ENCODE measurements at regions not wholly inside any gene's neighbourhood (a gene's known extent, or its start where the extent isn't known, plus 50 kb on each side); places are given as distances from the start of the nearest gene placed in this dataset.

GRCh38 chr12:83690465-83690864 is 1003.8 kb downstream of the TMTC2 start:
- no peak for ATAC-seq
- TF ChIP-seq OSR1 (CRISPR knock-in tag; IDR thresholded peaks at IDR 0.05): no peak
- TF ChIP-seq TCF4 (CRISPR knock-in tag; IDR thresholded peaks at IDR 0.05; ENCODE audit: borderline replicate concordance): no peak
- TF ChIP-seq PATZ1 (CRISPR knock-in tag; IDR thresholded peaks at IDR 0.05; ENCODE audit: borderline replicate concordance): no peak
- no peak for TF ChIP-seq ZNF8 (CRISPR knock-in tag; IDR thresholded peaks at IDR 0.05)
- no peak for TF ChIP-seq TOX (CRISPR knock-in tag; IDR thresholded peaks at IDR 0.05; ENCODE audit: borderline replicate concordance)
- no peak for TF ChIP-seq SNAI2 (CRISPR knock-in tag; IDR thresholded peaks at IDR 0.05)
- no peak for TF ChIP-seq CSRNP3 (CRISPR knock-in tag; IDR thresholded peaks at IDR 0.05)
- TF ChIP-seq ESRRG (CRISPR knock-in tag; IDR thresholded peaks at IDR 0.05): no peak

- TF ChIP-seq ZFP30 (CRISPR knock-in tag; IDR thresholded peaks at IDR 0.05) (no peak), ISL1 (CRISPR knock-in tag; IDR thresholded peaks at IDR 0.05) (no peak), PPARA (CRISPR knock-in tag; IDR thresholded peaks at IDR 0.05; ENCODE audit: borderline replicate concordance) (no peak), TSHZ2 (CRISPR knock-in tag; IDR thresholded peaks at IDR 0.05) (no peak), PATZ1 (CRISPR knock-in tag; IDR thresholded peaks at IDR 0.05; ENCODE audit: borderline replicate concordance) (no peak), ZNF70 (CRISPR knock-in tag; IDR thresholded peaks at IDR 0.05) (no peak), TCF4 (CRISPR knock-in tag; IDR thresholded peaks at IDR 0.05; ENCODE audit: borderline replicate concordance) (no peak), SNAI2 (CRISPR knock-in tag; IDR thresholded peaks at IDR 0.05) (no peak), OSR1 (CRISPR knock-in tag; IDR thresholded peaks at IDR 0.05) (no peak), GLIS3 (CRISPR knock-in tag; IDR thresholded peaks at IDR 0.05) (no peak), TOX (CRISPR knock-in tag; IDR thresholded peaks at IDR 0.05; ENCODE audit: borderline replicate concordance) (no peak), ZC3H10 (CRISPR knock-in tag; IDR thresholded peaks at IDR 0.05) (no peak), BACH2 (CRISPR knock-in tag; IDR thresholded peaks at IDR 0.05; ENCODE audit: borderline replicate concordance) (no peak), RARB (CRISPR knock-in tag; IDR thresholded peaks at IDR 0.05) (no peak), CSDC2 (CRISPR knock-in tag; IDR thresholded peaks at IDR 0.05) (no peak), ZNF8 (CRISPR knock-in tag; IDR thresholded peaks at IDR 0.05) (no peak)
- TF ChIP-seq, protein P1, sequence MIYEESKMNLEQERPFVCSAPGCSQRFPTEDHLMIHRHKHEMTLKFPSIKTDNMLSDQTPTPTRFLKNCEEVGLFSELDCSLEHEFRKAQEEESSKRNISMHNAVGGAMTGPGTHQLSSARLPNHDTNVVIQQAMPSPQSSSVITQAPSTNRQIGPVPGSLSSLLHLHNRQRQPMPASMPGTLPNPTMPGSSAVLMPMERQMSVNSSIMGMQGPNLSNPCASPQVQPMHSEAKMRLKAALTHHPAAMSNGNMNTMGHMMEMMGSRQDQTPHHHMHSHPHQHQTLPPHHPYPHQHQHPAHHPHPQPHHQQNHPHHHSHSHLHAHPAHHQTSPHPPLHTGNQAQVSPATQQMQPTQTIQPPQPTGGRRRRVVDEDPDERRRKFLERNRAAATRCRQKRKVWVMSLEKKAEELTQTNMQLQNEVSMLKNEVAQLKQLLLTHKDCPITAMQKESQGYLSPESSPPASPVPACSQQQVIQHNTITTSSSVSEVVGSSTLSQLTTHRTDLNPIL (CRISPR knock-in tag; IDR thresholded peaks at IDR 0.05; ENCODE audit: low read depth): no peak
- no peak for ATAC-seq
Observed at GRCh38 chr12:83689333-83689732, 1002.6 kb downstream of the TMTC2 start.

DNA sequence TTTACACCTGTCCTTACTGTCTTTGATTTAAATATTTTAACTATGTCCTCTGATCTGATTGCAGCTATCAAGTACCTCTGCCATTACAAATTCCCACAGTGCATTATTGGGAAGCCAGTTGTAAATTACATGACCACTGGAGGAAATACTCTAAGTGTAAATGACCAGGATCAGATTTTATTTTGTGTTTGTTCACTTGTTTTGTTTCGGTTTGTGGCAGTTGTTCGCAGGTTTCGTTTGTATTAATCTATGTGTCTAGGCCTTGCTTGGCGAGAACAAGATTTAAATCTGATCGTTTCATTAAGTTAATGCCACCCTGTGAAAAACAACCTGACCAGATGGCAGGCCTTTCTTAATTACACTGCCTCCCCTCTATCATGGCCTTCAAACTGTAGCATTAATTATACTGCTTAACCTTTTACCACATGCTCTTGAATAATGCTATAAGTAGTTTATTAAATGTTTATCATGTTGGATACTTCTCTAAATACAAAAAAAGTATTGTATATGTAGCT is 990.1 kb downstream of the TMTC2 start:
- ATAC-seq: no peak
- TF ChIP-seq ISL1 (CRISPR knock-in tag; IDR thresholded peaks at IDR 0.05) (no peak), ARNTL (CRISPR knock-in tag; IDR thresholded peaks at IDR 0.05; ENCODE audit: borderline replicate concordance, low read depth) (no peak), TCF4 (CRISPR knock-in tag; IDR thresholded peaks at IDR 0.05; ENCODE audit: borderline replicate concordance) (no peak), CSRNP3 (CRISPR knock-in tag; IDR thresholded peaks at IDR 0.05) (no peak), SNAI2 (CRISPR knock-in tag; IDR thresholded peaks at IDR 0.05) (no peak)
- TF ChIP-seq, protein P1 (CRISPR knock-in tag; IDR thresholded peaks at IDR 0.05; ENCODE audit: low read depth): no peak
- TF ChIP-seq, protein P2, sequence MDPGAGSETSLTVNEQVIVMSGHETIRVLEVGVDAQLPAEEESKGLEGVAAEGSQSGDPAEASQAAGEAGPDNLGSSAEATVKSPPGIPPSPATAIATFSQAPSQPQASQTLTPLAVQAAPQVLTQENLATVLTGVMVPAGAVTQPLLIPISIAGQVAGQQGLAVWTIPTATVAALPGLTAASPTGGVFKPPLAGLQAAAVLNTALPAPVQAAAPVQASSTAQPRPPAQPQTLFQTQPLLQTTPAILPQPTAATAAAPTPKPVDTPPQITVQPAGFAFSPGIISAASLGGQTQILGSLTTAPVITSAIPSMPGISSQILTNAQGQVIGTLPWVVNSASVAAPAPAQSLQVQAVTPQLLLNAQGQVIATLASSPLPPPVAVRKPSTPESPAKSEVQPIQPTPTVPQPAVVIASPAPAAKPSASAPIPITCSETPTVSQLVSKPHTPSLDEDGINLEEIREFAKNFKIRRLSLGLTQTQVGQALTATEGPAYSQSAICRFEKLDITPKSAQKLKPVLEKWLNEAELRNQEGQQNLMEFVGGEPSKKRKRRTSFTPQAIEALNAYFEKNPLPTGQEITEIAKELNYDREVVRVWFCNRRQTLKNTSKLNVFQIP (CRISPR knock-in tag; IDR thresholded peaks at IDR 0.05; ENCODE audit: borderline replicate concordance, low read depth): no peak

All from SK-N-SH treated with all-trans-retinoic acid at 6 μM for 48 hours (cell line).